Activated CD8-positive, alpha-beta T cell treated with anti-CD3 and anti-CD28 coated beads for 36 hours (primary cell): ENCODE measurements at regions not wholly inside any gene's neighbourhood (a gene's known extent, or its start where the extent isn't known, plus 50 kb on each side); places are given as distances from the start of the nearest gene placed in this dataset.
A peak's percentile ranks its signal among the peaks of the same experiment; 100 is the strongest.

Experiments
- ATAC-seq: fragments of 200-7000 bp; cut with Tn5 transposase; one replicate; pipeline ENCODE4 v1.10.0; 2021; ENCODE audit warnings: mild to moderate bottlenecking, moderate library complexity
- CTCF ChIA-PET: fragments of 350-600 bp; sonication (Branson Sonifier 250); formaldehyde crosslinking; loops from one replicate; lab custom pipeline; 2021; ENCODE audit warnings: antibody characterized with exemption; lab: Charles Lee
- POLR2A ChIA-PET: fragments of 350-600 bp; sonication (Branson Sonifier 250); formaldehyde crosslinking; loops from one replicate; lab custom pipeline; 2021; ENCODE audit warnings: antibody characterized with exemption; lab: Charles Lee
- DNase-seq: peaks from one replicate; pipeline ENCODE4 v3.0.0-alpha.2; 2020
- H3K27ac Mint-ChIP-seq: one replicate; pipeline ENCODE4 v1.8.0; 2021; ENCODE audit warnings: mild to moderate bottlenecking, mixed read lengths
- H3K27me3 Mint-ChIP-seq: one replicate; pipeline ENCODE4 v1.8.0; 2021; ENCODE audit warnings: mixed read lengths
- H3K36me3 Mint-ChIP-seq: one replicate; pipeline ENCODE4 v1.8.0; 2021; ENCODE audit warnings: low read depth, mixed read lengths
- H3K4me1 Mint-ChIP-seq: one replicate; pipeline ENCODE4 v1.8.0; 2021; ENCODE audit warnings: low read depth, mixed read lengths
- H3K4me3 Mint-ChIP-seq: one replicate; pipeline ENCODE4 v1.8.0; 2021; ENCODE audit warnings: mild to moderate bottlenecking, moderate library complexity, mixed read lengths
- H3K9me3 Mint-ChIP-seq: one replicate; pipeline ENCODE4 v1.8.0; 2021; ENCODE audit warnings: mixed read lengths
- intact Hi-C: fragments of 100-400 bp; cut with micrococcal nuclease; formaldehyde crosslinking; loops from one replicate; pipeline ENCODE4 v1.10.0; 2022
- TF ChIP-seq, protein P1 (sequence below): fragments of 200-600 bp; IDR thresholded peaks from one replicate; pipeline ENCODE4 v1.8.0; 2022; ENCODE audit warnings: antibody characterized with exemption, mild to moderate bottlenecking

DNA sequence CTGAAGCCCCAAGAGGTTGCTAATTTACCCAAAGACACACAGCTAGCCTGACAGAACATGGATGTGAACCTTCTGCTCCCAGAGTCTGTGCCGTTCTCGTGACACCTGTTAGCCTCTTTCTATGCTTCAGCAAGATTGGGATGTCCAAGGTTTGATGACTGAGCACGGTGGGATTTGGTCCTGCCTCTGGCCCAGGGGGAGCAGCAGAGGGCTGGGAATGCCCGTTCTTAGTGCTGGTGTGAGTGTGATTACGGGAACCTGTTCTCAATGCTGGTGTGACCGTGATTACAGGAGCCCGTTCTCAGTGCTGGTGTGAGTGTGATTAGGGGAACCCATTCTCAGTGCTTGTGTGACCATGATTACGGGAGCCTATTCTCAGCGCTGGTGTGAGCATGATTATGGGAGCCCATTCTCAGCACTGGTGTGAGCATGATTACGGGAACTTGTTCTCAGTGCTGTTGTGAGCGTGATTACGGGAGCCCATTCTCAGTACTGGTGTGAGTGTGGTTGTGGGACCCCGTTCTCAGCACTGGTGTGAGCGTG is 67.3 kb upstream of the SNTG2 start:
- no peak for DNase-seq
- H3K9me3 Mint-ChIP-seq, result no peaks in the 10 kb centered on the region
- H3K36me3 Mint-ChIP-seq, result no peaks in the 10 kb centered on the region
- TF ChIP-seq, protein P1, sequence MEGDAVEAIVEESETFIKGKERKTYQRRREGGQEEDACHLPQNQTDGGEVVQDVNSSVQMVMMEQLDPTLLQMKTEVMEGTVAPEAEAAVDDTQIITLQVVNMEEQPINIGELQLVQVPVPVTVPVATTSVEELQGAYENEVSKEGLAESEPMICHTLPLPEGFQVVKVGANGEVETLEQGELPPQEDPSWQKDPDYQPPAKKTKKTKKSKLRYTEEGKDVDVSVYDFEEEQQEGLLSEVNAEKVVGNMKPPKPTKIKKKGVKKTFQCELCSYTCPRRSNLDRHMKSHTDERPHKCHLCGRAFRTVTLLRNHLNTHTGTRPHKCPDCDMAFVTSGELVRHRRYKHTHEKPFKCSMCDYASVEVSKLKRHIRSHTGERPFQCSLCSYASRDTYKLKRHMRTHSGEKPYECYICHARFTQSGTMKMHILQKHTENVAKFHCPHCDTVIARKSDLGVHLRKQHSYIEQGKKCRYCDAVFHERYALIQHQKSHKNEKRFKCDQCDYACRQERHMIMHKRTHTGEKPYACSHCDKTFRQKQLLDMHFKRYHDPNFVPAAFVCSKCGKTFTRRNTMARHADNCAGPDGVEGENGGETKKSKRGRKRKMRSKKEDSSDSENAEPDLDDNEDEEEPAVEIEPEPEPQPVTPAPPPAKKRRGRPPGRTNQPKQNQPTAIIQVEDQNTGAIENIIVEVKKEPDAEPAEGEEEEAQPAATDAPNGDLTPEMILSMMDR, result no peak
- H3K27me3 Mint-ChIP-seq, result peaks cover 18% of the 10 kb centered on the region
- H3K4me3 Mint-ChIP-seq, result no peak overlapping the region
- no peak for ATAC-seq
- ChIA-PET CTCF (interaction anchor here (1.0 kb wide), 1 partner anchor 14 kb away, joined by 3 read pairs; no protein-coding TSS in a partner anchor), POLR2A (no interaction called here)
- no peak overlapping the region for H3K27ac Mint-ChIP-seq
- intact Hi-C loops, result no loop called here
- peaks cover 4% of the 10 kb centered on the region for H3K4me1 Mint-ChIP-seq

DNA sequence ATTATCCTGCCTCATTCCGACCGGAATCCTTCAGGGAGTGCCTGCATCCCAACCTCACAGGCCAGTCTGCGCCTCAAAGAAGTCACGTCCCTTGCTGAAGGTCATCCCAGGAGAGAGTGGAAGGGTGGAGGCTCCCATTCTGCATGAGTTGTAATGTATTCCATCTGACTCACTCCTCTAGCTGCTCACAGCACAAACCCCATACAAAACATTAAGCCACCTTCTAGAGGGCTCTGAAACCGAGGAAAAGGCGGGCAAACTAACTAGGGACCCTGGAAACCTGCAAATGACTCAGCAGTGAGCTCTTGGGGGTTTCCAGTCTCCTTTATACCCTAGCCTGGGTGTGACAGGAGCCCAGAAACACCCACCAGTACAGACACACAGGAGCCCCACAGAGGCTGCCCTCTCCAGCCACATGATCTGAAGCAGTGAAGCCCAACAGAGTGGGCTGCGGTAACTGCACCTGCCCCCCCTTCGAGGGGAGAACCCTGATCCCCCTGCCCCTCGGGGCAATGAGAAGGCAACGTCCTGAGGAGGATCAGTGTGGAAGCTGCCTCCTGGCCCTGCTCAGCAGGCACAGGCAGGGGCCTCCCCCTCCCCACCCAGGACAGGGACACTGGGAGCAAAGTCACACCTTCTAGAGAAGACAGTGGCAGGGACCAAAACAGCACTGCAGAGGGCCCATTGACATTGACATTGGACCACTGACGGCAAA is 69.3 kb upstream of the SNTG2 start:
- intact Hi-C loops, result no loop called here
- no peak overlapping the region for H3K4me3 Mint-ChIP-seq
- peak; percentile 74 for ATAC-seq
- peaks cover 4% of the 10 kb centered on the region for H3K4me1 Mint-ChIP-seq
- H3K36me3 Mint-ChIP-seq, result no peaks in the 10 kb centered on the region
- TF ChIP-seq, protein P1, result no peak
- no peak overlapping the region for H3K27ac Mint-ChIP-seq
- CTCF ChIA-PET, result no interaction called here
- POLR2A ChIA-PET, result no interaction called here
- no peaks in the 10 kb centered on the region for H3K9me3 Mint-ChIP-seq
- peak; percentile 32 for DNase-seq
- peaks cover 18% of the 10 kb centered on the region for H3K27me3 Mint-ChIP-seq

DNA sequence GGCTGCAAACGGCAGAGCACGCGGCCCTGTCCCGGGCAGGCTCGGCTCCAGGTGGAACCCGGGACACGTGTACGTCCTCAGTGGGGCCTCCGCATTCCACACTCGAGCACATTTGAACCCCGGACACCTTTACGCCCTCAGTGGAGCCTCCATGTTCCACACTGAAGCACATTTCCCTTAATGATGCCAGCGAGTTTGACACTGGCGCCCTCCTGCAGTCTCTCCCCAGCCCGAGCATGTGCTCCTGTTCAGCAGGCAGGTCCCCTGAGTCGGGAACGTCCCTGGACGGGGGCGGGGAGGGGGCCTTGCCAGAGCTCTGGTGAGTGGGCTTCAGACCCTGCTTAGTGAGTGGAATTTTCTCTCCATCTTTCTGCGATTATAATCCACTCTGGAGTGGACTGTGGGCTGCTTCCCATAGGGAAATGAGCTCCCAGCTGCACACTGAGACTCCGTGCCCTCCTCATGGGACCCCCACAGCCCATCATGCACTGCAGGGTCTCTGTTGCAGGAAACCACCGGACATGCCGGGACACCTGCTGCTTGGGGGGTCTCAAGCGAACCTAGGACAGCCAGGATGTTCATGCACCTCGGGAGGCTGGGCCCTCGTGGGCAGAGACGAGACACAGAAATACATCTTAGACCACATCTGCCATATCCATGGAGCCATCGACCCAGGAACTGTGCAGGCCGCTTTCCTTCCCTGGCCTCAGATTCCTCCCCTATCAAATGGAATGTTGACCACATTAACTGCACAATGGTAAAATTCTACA is 70.3 kb upstream of the SNTG2 start:
- Mint-ChIP-seq H3K4me1 (peaks cover 4% of the 10 kb centered on the region), H3K27ac (no peak overlapping the region), H3K9me3 (no peaks in the 10 kb centered on the region), H3K36me3 (no peaks in the 10 kb centered on the region), H3K27me3 (peaks cover 18% of the 10 kb centered on the region), H3K4me3 (no peak overlapping the region)
- no peak for DNase-seq
- no peak for ATAC-seq
- intact Hi-C loops, result no loop called here
- CTCF ChIA-PET, result no interaction called here
- POLR2A ChIA-PET, result no interaction called here
- TF ChIP-seq, protein P1, result no peak

DNA sequence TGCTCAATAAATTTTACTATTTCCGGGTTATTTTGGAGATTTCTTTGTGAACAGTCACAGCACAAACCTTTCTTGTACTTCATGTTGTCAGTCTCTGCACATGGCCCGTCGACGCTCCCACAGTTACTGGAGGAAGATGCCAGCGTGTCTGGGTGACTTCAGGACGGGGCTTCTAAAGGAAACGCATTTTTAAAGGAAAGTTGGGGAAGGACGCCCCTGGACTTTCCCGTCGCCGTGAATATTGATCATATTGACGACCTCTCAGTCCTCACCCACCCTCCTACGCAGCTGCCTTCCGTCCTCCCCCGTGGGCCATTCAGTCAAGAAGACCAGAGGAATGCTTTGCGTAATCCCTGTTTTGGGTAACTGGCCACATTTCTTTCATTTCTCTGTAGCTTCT is 71.1 kb upstream of the SNTG2 start:
- H3K9me3 Mint-ChIP-seq, result no peaks in the 10 kb centered on the region
- H3K4me3 Mint-ChIP-seq, result no peak overlapping the region
- CTCF ChIA-PET, result no interaction called here
- DNase-seq, result no peak
- no peaks in the 10 kb centered on the region for H3K36me3 Mint-ChIP-seq
- no peak overlapping the region for H3K27ac Mint-ChIP-seq
- TF ChIP-seq, protein P1, result no peak
- no peak for ATAC-seq
- POLR2A ChIA-PET, result no interaction called here
- H3K27me3 Mint-ChIP-seq, result peaks cover 14% of the 10 kb centered on the region
- intact Hi-C loops, result no loop called here
- peaks cover 4% of the 10 kb centered on the region for H3K4me1 Mint-ChIP-seq
